A549 (cell line): ENCODE measurements at regions not wholly inside any gene's neighbourhood (a gene's known extent, or its start where the extent isn't known, plus 50 kb on each side); places are given as distances from the start of the nearest gene placed in this dataset.

ENCODE experiments used
- CHD2 ChIP-seq: fragments of 150-350 bp; IDR thresholded peaks from 2 replicates; pipeline ENCODE4 v1.6.1; 2014; ENCODE audit warnings: low read length; ENCODE audit not compliant: partially characterized antibody
- CTCF ChIP-seq: fragments of >200 bp; sonication (Bioruptor Twin); formaldehyde crosslinking; IDR thresholded peaks from 3 replicates; pipeline ENCODE4 v1.5.1; 2016
- ELK1 ChIP-seq: fragments of 150-350 bp; IDR thresholded peaks from 2 replicates; pipeline ENCODE4 v1.6.1; 2014; ENCODE audit warnings: low read depth, mild to moderate bottlenecking, low read length
- EP300 ChIP-seq, 2 experiments: fragments of >200 bp; sonication (Bioruptor Twin); formaldehyde crosslinking; IDR thresholded peaks; 2 replicates in 1 of 2; 3 replicates in 1 of 2; pipeline ENCODE4 v1.6.1; 2016 to 2017
- FOSL2 ChIP-seq, 2 experiments: fragments of 450-650 bp in 1 of 2; fragments of >200 bp in 1 of 2; sonication (Bioruptor Twin) in 1 of 2; formaldehyde crosslinking; IDR thresholded peaks; 2 replicates each; pipeline versions ENCODE4 v1.5.0 to v1.6.1; 2016 to 2020; ENCODE audit warnings: mild to moderate bottlenecking in 1 of 2, moderate library complexity in 1 of 2
- HMGXB4 ChIP-seq: fragments of 250-450 bp; sonication (Bioruptor Pico); IDR thresholded peaks from 2 replicates; pipeline ENCODE4 v1.5.0; 2021; ENCODE audit warnings: mild to moderate bottlenecking, moderate library complexity, borderline replicate concordance
- HOXA7 ChIP-seq: fragments of 250-450 bp; sonication (Bioruptor Pico); IDR thresholded peaks from 2 replicates; pipeline ENCODE4 v1.5.0; 2020; ENCODE audit warnings: mild to moderate bottlenecking, moderate library complexity
- MYC ChIP-seq: IDR thresholded peaks from 2 replicates; pipeline ENCODE4 v1.6.1; 2012; ENCODE audit warnings: mild to moderate bottlenecking, inconsistent platforms, low read length, improper control_type of control experiment, borderline replicate concordance
- NFE2L2 ChIP-seq: fragments of 150-350 bp; conservative IDR thresholded peaks from 2 replicates; pipeline ENCODE4 v1.6.1; 2014; ENCODE audit warnings: low read length
- PBX3 ChIP-seq: IDR thresholded peaks from 2 replicates; pipeline ENCODE4 v1.6.1; 2012
- PHF8 ChIP-seq: fragments of 200-600 bp; sonication (generic); IDR thresholded peaks from 2 replicates; pipeline ENCODE4 v1.6.1; 2016; ENCODE audit warnings: low read depth, mild to moderate bottlenecking, antibody characterized with exemption, moderate library complexity, borderline replicate concordance
- RCOR1 ChIP-seq: fragments of 150-350 bp; IDR thresholded peaks from 2 replicates; pipeline ENCODE4 v1.6.1; 2014; ENCODE audit warnings: antibody characterized with exemption, low read length, low read depth

GRCh38 chr6:165742047-165742446, 79.0 kb upstream of the PDE10A start:
- no peak for TF ChIP-seq ELK1
- TF ChIP-seq HMGXB4 (CRISPR knock-in tag): no peak
- TF ChIP-seq PHF8: no peak
- TF ChIP-seq FOSL2 (IDR thresholded peaks at IDR 0.05): no peak
- TF ChIP-seq FOSL2 (CRISPR knock-in tag; IDR thresholded peaks at IDR 0.05): no peak
- no peak for TF ChIP-seq RCOR1
- TF ChIP-seq EP300 (IDR thresholded peaks at IDR 0.05): no peak
- TF ChIP-seq CTCF: no peak
- no peak for TF ChIP-seq CHD2
- no peak for TF ChIP-seq NFE2L2
- TF ChIP-seq PBX3: no peak
- no peak for TF ChIP-seq HOXA7
- TF ChIP-seq MYC: no peak
